ENCODE measurements at regions not wholly inside any gene's neighbourhood (a gene's known extent, or its start where the extent isn't known, plus 50 kb on each side); places are given as distances from the start of the nearest gene placed in this dataset.

DNA sequence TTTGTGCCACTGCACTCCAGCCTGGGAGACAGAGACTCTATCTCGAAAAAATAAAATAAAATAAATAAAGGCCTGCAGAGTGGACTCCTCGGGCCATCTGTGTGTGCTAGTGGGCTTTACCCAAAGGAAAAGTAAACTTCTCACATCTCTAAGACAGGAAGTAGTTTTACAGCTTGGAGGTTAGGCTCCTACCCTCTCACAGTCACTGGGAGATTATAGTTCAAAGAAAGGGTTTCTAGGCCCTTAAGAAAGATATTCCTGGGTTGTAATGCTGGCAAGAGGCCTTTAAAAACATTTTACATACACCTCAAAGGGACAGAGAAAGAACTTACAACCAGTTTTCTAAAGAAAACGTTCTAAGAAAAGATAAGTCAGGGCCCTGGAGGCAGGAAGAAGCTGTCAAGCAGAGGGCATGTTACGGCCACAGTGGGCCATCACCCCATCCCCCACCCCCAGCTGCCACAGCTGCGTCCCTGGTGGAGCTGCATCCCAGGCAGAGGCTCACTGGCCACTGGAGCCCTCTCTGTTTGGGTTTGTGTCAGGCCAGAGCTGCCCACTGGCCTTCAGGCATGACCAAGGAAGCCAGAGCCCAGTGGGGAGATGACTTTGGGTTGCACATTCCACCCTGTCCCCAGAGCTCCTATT lies 78.1 kb upstream of the CDK20 start:
- Mint-ChIP-seq H3K4me3 (no peak overlapping the region), H3K4me1 (peaks cover 11% of the 10 kb centered on the region), H3K36me3 (ENCODE audit: low read depth) (no peaks in the 10 kb centered on the region), H3K27ac (no peak overlapping the region), H3K9me3 (no peaks in the 10 kb centered on the region), H3K27me3 (no peaks in the 10 kb centered on the region)
- DNase-seq: no peak
- CTCF ChIA-PET: interaction anchor here (1.3 kb wide), 1 partner anchor 10 kb away, joined by 3 read pairs; no protein-coding TSS in a partner anchor
- POLR2A ChIA-PET: no interaction called here

DNA sequence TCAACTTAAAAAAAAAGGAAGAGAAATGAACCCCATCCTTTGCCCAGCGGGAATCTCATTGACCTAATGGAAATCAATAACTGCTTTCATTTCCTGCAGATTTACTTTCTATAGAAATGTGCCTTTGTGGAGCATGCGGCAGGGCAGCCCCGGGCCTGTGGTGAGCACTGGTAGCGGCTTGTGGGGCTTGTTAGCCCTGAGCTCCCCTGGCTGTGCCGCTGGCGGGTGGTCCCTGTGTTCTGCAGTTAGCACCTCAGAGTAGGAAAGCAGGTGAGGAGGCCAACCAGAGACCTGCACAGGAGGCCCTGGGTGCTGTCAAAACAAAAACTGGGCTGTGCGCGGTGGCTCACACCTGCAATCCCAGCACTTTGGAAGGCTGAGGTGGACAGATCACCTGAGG lies 76.8 kb upstream of the CDK20 start:
- Mint-ChIP-seq H3K36me3 (ENCODE audit: low read depth) (no peaks in the 10 kb centered on the region), H3K27ac (no peak overlapping the region), H3K4me1 (peaks cover 11% of the 10 kb centered on the region), H3K27me3 (no peaks in the 10 kb centered on the region), H3K4me3 (no peak overlapping the region), H3K9me3 (no peaks in the 10 kb centered on the region)
- CTCF ChIA-PET: interaction anchor here (1.4 kb wide), 1 partner anchor 39 kb away, joined by 3 read pairs; no protein-coding TSS in a partner anchor
- no peak for DNase-seq
- POLR2A ChIA-PET: no interaction called here

DNA sequence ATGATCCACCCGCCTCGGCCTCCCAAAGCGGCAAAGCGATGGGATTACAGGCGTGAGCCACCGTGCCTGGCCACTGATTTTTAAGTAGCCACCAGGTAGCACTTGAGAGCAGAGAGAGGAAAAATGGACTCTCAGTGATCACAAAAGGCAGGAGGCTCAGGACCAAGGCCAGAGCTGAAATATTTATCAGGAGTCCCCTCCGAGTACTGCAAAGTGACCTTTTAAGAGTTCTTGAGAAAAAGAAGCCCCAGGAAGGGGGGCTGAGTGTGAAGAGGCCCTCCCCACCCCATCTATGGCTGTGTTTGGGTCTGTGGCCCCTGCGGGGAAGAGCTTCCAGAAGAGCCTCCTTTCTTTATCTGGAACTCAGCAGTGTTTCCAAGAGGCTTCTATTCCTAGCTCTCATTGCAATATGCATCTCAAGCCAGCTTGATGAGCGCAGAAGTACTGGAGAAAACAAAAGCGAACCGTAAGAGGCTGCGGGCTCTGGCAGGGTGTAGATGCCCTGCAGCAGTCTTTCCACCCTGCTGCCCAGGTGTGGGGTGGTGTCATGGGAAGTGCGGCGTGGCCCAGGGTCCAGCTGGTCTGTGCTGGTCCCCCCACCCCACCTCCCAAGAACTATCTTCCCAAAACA lies 75.5 kb upstream of the CDK20 start:
- Mint-ChIP-seq H3K27me3 (no peaks in the 10 kb centered on the region), H3K27ac (no peak overlapping the region), H3K4me1 (peaks cover 11% of the 10 kb centered on the region), H3K36me3 (ENCODE audit: low read depth) (peaks cover 3% of the 10 kb centered on the region), H3K9me3 (peaks cover 2% of the 10 kb centered on the region), H3K4me3 (no peak overlapping the region)
- CTCF ChIA-PET: no interaction called here
- POLR2A ChIA-PET: no interaction called here
- DNase-seq: no peak

DNA sequence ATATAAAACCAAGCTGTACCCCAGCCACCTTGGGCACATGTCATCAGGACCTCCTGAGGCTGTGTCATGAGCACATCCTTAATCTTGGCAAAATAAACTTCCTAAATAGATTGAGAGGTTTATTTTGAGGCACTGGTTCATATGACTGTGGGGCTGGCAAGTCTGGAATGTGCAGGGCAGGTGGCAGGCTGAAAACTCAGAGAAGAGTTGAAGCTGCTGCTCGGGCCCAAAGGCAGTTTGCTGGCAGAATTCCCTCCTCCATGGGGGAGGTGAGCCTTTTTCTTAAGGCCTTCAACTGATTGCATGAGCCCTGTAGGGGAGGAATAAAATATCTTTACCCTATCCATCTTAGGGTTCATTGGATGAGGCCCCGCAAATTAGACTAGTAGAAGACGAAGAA lies 72.2 kb upstream of the CDK20 start:
- CTCF ChIA-PET: no interaction called here
- peaks cover 11% of the 10 kb centered on the region for H3K4me1 Mint-ChIP-seq
- no peak overlapping the region for H3K4me3 Mint-ChIP-seq
- no peak overlapping the region for H3K27ac Mint-ChIP-seq
- DNase-seq: no peak
- no peaks in the 10 kb centered on the region for H3K27me3 Mint-ChIP-seq
- POLR2A ChIA-PET: no interaction called here
- H3K9me3 Mint-ChIP-seq: peaks cover 10% of the 10 kb centered on the region
- H3K36me3 Mint-ChIP-seq (ENCODE audit: low read depth): peaks cover 3% of the 10 kb centered on the region

DNA sequence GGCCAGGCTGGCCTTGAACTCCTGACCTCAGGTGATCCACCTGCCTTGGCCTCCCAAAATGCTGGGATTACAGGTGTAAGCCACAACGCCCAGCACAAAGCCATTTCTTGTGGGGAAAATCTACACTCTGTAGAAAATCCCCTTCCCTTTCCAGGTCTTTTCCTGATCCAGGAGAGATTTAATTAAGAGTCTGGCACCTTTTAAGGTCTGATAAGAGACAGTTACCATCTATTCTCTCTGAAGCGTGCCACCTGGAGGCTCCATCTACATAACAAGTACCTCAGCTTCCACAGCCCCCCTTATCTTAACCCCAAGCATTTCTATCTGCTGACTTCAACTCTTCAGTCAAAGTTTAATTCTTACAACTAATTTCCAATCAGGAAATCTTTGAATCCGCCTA lies 71.4 kb upstream of the CDK20 start:
- Mint-ChIP-seq H3K4me3 (no peak overlapping the region), H3K4me1 (peaks cover 11% of the 10 kb centered on the region), H3K27ac (no peak overlapping the region), H3K36me3 (ENCODE audit: low read depth) (peaks cover 3% of the 10 kb centered on the region), H3K9me3 (peaks cover 10% of the 10 kb centered on the region), H3K27me3 (no peaks in the 10 kb centered on the region)
- CTCF ChIA-PET: no interaction called here
- POLR2A ChIA-PET: no interaction called here
- no peak for DNase-seq

DNA sequence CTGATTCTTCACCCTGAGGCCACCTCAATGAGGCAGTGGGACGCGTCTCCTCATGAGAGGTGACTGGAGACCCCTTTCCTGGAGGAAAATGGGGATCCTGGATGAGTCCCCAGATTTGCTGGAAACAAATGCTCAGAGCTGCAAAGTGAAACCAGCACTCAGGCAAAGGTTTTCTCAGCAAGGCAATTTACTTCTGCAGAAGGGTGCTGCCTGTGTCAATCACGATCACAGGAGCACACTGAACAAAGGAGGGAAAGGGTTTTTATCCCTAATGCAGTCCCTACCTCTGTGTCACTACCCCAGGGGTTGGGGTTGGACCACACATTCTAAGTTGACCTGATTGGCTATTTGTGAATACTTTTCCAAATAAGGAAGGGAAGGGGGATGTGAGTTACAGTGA lies 69.9 kb upstream of the CDK20 start:
- ChIA-PET CTCF (no interaction called here), POLR2A (no interaction called here)
- no peak overlapping the region for H3K4me3 Mint-ChIP-seq
- no peaks in the 10 kb centered on the region for H3K27me3 Mint-ChIP-seq
- H3K9me3 Mint-ChIP-seq: peaks cover 14% of the 10 kb centered on the region
- H3K36me3 Mint-ChIP-seq (ENCODE audit: low read depth): peaks cover 3% of the 10 kb centered on the region
- peaks cover 6% of the 10 kb centered on the region for H3K4me1 Mint-ChIP-seq
- H3K27ac Mint-ChIP-seq: no peak overlapping the region
- DNase-seq: no peak

DNA sequence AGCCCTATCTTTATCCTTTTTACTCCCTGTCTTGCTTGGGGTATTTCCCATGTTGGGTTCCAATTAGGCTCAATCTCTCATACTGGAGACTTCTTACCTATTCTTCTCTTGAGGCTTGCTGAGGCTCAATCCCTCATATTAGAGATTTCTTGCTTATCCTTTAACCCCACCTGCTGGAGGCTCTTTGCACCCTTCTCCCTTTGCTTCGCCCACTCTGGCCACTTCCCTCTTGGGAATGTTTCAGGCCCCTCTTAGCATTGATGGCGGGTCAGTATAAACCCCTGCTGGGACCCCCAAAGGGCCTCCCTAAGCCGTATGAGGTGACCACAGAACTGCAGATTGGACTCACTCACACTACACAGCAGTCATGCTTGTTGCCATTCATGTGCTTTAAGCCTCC lies 69.3 kb upstream of the CDK20 start:
- DNase-seq: no peak
- peaks cover 3% of the 10 kb centered on the region for H3K36me3 Mint-ChIP-seq (ENCODE audit: low read depth)

DNA sequence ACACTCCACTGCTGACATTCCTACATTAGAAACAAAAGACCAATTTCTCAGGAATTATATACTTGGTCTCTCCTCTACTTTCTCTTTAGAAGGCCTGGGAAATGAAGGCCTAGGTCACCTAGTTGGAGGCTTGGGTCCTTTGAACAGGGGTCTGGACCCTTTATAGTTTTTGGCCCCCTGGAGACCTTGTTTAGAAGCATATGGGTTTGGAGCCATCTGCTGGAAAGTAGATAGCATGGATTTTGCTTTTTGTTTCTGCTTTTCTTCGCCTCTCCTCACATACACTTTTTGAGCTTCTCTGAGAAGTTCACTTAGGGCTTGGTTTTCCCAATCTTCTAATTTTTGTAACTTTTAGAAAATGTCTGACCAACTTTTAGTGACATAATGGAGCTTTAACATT lies 67.1 kb upstream of the CDK20 start:
- H3K27ac Mint-ChIP-seq: no peak overlapping the region
- peaks cover 28% of the 10 kb centered on the region for H3K9me3 Mint-ChIP-seq
- ChIA-PET CTCF (no interaction called here), POLR2A (no interaction called here)
- no peaks in the 10 kb centered on the region for H3K4me1 Mint-ChIP-seq
- no peak for DNase-seq
- H3K27me3 Mint-ChIP-seq: no peaks in the 10 kb centered on the region
- peaks cover 3% of the 10 kb centered on the region for H3K36me3 Mint-ChIP-seq (ENCODE audit: low read depth)
- no peak overlapping the region for H3K4me3 Mint-ChIP-seq

More for the DNA sequence above, 69.3 kb upstream of the CDK20 start:
- Mint-ChIP-seq H3K4me1 (peaks cover 2% of the 10 kb centered on the region), H3K9me3 (peaks cover 17% of the 10 kb centered on the region), H3K27ac (no peak overlapping the region), H3K27me3 (no peaks in the 10 kb centered on the region), H3K4me3 (no peak overlapping the region)
- POLR2A ChIA-PET: no interaction called here
- CTCF ChIA-PET: no interaction called here

DNA sequence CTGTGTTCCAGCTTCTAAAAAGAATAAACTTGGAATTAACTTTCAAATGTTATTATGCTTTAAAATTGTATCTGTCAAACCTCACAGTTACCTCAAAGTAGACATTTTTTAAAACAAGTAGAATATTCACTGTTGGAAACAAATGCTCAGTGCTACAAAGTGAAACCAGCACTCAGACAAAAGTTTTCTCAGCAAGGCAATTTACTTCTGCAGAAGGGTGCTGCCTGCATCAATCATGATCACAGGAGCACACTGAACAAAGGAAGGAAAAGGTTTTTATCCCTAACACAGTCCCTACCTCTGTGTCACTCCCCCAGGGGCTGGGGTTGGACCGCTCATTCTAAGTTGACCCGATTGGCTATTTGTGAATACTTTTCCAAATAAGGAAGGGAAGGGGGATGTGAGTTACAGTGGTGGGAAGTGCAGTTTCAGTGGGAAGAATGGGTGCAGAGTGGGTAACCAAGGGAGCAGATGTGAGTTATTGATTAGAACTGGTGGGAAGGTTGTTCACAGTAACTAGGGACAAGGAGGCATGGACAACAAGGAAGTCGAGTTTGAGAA lies 63.0 kb upstream of the CDK20 start:
- CTCF ChIA-PET: no interaction called here
- POLR2A ChIA-PET: no interaction called here
- Mint-ChIP-seq H3K27me3 (no peaks in the 10 kb centered on the region), H3K4me3 (no peak overlapping the region), H3K27ac (no peak overlapping the region), H3K9me3 (peaks cover 24% of the 10 kb centered on the region), H3K36me3 (ENCODE audit: low read depth) (no peaks in the 10 kb centered on the region), H3K4me1 (no peaks in the 10 kb centered on the region)
- DNase-seq: no peak

DNA sequence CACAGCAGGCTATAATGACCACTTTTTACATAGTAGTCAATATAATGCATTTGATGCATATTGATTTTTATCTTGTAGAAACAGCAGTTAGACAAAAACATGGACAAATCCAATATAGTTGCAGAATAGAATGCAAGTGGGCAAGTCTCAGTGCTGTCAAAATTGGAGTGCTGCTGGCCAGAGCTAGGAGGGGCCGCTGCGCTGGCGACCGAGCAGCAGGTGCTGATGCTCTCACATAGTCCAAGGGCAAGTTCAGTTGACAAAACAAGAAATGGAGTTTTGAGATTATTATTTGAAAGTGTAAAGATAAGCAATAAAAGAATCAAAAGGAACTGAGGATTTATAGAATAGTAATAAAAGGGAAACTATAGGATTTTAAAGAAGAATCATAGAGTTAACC lies 60.6 kb upstream of the CDK20 start:
- Mint-ChIP-seq H3K4me3 (no peak overlapping the region), H3K27ac (no peak overlapping the region), H3K4me1 (no peaks in the 10 kb centered on the region), H3K9me3 (peaks cover 24% of the 10 kb centered on the region), H3K27me3 (no peaks in the 10 kb centered on the region), H3K36me3 (ENCODE audit: low read depth) (no peaks in the 10 kb centered on the region)
- DNase-seq: no peak
- POLR2A ChIA-PET: no interaction called here
- CTCF ChIA-PET: no interaction called here

DNA sequence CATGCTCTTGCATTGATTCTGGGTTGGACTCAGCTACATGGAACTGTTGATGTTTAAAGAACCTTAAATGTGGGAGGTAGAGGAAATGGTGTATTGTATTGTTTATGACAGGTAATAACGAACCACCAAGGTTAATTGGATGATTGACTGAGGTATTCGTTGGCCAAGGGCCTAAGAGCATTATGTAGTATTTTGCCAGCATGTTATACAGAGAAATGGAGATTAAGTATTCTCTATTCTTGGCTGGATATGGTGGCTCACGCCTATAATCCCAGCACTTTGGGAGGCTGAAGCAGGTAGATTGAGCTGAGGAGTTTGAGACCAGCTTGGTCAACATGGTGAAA lies 59.0 kb upstream of the CDK20 start:
- no peaks in the 10 kb centered on the region for H3K36me3 Mint-ChIP-seq (ENCODE audit: low read depth)
- H3K9me3 Mint-ChIP-seq: peaks cover 17% of the 10 kb centered on the region
- H3K27me3 Mint-ChIP-seq: peaks cover 3% of the 10 kb centered on the region
- DNase-seq: no peak
- ChIA-PET CTCF (no interaction called here), POLR2A (no interaction called here)
- H3K4me1 Mint-ChIP-seq: no peaks in the 10 kb centered on the region
- no peak overlapping the region for H3K4me3 Mint-ChIP-seq
- no peak overlapping the region for H3K27ac Mint-ChIP-seq

DNA sequence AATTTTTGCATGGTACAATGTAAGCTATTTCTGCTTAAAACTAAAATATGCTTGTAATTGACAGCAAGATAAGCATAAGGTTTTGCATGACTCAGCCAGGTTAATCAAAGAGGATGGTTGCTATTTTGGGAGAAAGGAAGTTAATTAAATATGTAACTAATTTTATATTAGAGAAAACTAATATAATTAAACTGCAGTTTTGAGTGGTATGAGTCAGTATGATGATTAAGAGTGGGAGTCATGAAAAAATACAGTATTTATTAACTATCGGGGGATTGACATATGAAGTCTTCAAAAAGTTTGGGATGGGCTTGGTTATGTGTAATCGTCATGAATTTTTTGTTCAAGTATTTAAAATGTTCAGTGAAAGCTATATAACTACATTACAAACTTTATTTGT lies 54.0 kb upstream of the CDK20 start:
- no peak overlapping the region for H3K27ac Mint-ChIP-seq
- peaks cover 3% of the 10 kb centered on the region for H3K27me3 Mint-ChIP-seq
- DNase-seq: no peak
- no peaks in the 10 kb centered on the region for H3K36me3 Mint-ChIP-seq (ENCODE audit: low read depth)
- no peaks in the 10 kb centered on the region for H3K4me1 Mint-ChIP-seq
- POLR2A ChIA-PET: no interaction called here
- no peaks in the 10 kb centered on the region for H3K9me3 Mint-ChIP-seq
- no peak overlapping the region for H3K4me3 Mint-ChIP-seq
- CTCF ChIA-PET: interaction anchor here (0.6 kb wide), 1 partner anchor 13 kb away, joined by 4 read pairs; no protein-coding TSS in a partner anchor

DNA sequence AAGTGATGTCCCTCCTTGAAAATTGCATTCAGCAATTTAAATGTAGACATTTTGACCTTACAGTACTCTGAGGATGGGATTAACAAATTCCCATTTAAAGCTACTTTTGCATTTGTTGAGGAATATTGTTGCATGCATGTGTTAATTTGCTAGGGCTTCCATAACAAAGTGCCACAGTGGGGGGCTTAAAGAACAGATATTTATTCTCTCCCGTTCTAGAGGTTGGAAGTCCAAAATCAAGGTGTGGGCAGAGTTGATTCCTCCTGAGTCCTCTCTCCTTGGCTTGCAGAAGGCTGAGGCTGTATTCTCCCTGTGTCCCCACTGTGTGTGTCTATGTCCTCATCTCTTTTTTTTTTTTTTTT lies 51.8 kb upstream of the CDK20 start:
- ChIA-PET POLR2A (no interaction called here), CTCF (no interaction called here)
- no peak for DNase-seq
- no peak overlapping the region for H3K4me3 Mint-ChIP-seq
- H3K27me3 Mint-ChIP-seq: peaks cover 3% of the 10 kb centered on the region
- no peaks in the 10 kb centered on the region for H3K9me3 Mint-ChIP-seq
- no peaks in the 10 kb centered on the region for H3K36me3 Mint-ChIP-seq (ENCODE audit: low read depth)
- H3K27ac Mint-ChIP-seq: no peak overlapping the region
- H3K4me1 Mint-ChIP-seq: no peaks in the 10 kb centered on the region
